Stimulated activated CD4-positive, alpha-beta T cell treated with anti-CD3 and anti-CD28 coated beads, Interleukin-15, amount 100 ng/mL, for 24 hours (primary cell): ENCODE measurements at regions not wholly inside any gene's neighbourhood (a gene's known extent, or its start where the extent isn't known, plus 50 kb on each side); places are given as distances from the start of the nearest gene placed in this dataset.

ENCODE experiments used
- DNase-seq: peaks from one replicate; pipeline ENCODE4 v3.0.0-alpha.2; 2020

DNA sequence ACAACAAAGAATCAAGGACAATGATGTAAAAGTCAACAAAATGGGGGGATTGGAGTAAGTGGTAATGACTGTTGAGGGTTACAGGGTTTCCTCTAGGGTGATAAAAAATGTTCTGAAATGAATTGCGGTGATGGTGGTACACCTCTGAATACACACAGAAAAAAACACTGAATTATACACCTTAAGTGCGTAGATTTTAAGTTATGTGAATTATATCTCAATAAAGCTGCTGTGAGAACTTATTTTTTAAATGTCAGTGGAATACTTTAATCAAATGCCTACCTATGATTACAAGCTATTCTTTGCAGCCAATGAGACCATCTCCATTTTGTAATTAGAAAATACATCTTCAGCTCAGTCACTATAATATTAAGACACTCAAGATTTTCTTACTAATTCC, 53.5 kb downstream of the ZNF608 start:
- no peak for DNase-seq

DNA sequence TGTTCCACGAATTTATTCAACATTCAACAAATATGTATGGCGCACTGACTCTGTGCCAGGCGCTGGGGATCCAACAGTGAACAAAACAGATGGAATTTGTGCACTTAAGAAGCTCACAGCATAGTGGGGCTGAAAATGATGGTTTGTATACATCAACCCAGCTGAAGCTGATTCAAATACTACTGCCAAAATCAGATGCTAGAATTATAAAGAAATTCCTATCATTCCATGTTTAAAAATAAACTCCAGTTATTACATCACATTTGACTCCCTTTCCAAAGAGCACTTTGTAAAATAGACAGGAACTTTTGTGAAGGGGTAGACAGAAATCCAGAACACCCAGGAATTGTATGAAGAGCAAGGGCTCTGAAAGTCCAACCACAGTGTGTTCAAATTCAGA, 54.1 kb downstream of the ZNF608 start:
- DNase-seq = no peak

DNA sequence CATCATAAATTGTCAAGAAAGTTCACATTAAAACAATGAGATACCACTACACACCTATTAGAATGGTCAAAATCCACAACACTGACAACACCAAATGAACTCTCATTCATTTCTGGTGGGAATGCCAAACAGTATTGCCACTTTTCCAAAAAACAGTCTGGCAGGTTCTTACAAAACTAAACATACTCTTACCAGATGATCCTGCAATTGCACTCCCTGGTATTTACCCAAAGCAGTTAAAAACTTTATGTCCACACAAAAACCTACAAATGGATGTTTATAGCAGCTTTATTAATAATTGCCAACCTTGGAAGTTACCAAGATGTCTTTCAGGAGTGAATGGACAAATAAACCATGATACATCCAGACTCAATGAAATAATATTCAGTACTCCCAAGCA, 56.8 kb downstream of the ZNF608 start:
- DNase-seq = no peak

DNA sequence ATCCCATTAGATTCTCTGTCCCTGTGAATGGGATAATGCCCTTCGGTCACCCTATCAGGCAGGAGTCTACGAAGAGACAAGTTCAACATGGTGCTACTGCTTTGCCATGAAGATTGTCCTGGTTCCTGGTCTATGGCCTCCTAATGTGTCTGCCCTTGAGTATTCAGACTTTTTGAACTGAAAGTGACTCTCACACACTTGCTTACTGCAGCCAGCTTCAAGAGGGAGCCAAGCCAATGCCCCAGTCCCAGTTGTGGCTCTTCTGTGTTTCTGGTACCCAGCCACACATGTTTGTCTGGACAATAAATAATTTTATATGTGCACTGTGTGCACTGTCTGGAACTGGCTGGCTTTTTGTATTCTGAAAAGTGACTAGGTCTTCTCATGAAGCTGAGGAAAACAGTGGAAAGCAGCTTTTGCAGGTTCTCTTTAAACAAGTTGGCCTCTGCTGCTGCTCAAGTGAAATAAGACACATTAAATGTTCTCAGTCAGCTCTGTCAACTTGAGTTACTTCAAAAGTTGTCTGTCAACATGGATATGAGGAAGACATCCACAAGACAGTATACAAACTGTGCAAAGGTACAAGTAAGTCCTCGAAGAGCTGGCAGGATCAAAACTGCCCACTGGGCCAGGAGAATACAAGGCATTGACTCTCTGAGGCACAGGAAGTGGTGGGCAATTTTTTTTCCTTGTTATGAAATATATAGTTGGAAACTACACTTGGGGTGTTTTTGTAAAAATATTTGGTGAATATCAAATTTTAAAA, 60.0 kb downstream of the ZNF608 start:
- no peak for DNase-seq

DNA sequence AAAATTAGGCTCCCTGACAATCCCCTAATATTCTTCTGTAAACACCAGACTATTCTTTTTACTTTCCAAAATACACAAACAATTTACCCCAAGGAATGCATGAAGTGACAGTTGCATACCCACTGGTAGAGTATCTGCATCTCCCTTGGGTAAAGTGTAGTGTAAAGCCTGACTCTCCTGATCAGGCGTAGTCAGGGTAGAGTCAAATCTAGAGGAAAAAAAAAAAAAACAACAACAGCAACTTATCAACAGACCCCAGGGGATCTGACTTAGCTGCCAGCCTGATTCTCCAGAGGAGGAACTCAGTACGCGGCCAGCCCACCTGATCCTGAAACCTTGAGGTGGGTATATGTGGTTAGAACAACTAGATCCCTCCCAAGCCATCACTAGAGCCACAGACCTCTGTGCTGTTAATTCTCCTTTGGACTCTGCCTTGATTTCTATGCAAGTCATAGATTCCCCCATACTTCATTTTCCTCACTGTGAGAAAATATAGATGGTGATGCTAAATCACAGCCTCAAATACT, 61.0 kb downstream of the ZNF608 start:
- DNase-seq = no peak

DNA sequence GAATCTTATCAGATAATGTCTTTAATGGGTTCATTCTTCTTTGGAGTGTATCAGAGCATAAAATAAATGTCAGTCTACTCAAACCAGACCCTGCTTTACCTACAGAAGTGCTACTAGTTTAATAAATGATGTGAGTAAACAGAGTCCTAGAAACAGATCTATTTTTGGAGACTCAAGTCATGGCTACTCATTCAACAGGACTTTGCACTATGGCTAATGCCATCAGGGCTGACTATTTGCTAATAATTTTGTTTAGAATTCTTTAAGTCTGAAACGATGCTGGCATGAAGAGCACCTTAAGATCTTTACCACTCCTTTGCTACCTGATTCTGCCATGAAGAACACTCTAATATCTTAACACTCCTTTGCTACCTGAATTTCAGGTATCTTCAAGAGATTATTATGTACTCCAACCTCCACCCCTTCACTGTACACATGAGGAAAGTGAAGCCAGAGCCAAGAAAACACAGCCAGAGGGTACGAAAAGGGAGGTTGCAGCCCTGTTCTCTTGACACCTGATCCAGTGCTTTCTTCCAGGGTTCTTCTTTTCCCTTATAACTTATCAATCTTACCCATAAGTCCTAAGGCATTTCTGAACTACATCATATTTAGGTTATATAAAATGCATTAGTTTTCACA, 62.4 kb downstream of the ZNF608 start:
- DNase-seq = no peak

DNA sequence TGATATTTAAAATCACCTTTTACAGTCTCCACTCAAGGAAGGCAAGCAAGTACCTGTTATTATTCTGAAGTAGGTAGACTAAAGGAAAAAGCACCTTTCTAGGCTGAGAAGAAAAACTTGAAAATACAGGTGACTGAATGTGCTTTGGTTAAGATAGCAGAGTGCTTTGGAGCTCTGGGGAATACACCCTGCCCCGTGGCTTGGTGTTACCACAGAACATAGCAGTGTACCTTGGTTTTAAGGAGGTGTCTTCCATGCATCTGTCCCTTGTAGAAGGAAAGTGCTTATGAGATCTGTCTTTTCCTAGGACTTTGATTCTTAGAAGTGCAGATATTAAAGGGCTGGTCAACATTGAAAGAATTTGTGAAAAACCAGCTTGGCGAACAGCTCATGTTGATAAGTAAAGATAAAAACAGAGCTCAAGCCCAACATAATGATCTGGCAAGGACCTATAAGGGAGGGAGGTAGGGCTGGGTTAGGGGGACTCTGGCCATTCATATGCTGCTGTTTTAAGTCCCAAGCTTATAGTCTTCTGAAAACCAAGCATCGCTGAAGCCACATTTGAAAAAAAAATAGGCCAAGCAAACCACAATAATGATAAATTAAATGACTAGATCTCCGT, 66.8 kb downstream of the ZNF608 start:
- no peak for DNase-seq

DNA sequence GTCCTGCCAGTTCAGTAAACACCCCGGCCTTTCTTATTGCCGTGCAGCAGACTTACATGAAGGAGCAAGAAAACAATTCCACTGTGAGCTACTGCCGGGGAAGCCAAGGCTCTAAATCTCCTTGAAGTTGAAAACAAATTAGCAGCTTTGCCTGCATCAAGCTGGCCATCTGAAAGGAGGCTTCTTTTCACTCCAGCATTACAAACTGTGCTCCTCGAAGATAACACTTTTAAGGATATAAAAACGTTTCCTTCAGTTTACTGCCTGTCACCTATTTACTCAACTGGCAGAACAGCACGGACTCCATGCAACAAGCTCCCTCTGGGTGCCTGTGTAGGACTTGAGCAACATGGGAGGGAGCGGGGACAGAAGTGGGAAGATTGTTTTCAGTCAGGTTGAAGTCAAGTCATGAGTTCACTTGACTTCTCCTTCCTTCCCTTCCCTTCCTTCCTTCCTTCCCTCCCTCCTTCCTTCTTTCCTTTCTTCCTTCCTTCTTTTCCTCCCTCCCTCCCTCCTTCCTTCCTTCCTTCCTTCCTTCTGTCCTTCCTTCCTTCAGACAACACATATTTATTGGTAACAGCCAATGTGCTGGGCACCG, 67.4 kb downstream of the ZNF608 start:
- no peak for DNase-seq

DNA sequence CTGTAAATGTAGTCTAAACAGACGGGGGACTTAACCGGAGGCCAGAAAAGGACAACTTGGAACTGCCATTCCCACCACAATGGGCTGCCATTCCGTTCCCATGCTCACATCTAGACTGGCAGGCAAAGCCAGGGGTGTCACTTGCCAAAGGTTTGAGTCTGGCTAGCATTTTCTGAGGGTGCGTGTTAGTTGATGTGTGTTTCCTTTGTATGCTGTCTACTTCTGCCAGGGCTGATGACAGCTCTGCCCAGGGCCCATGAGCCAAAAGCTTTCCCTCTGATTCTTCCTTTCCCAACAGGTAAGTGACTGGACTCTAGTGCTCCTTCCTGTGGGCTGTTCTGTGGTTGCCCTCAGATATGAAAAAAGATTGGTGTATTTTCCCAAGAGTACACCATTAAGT, 68.0 kb downstream of the ZNF608 start:
- no peak for DNase-seq

DNA sequence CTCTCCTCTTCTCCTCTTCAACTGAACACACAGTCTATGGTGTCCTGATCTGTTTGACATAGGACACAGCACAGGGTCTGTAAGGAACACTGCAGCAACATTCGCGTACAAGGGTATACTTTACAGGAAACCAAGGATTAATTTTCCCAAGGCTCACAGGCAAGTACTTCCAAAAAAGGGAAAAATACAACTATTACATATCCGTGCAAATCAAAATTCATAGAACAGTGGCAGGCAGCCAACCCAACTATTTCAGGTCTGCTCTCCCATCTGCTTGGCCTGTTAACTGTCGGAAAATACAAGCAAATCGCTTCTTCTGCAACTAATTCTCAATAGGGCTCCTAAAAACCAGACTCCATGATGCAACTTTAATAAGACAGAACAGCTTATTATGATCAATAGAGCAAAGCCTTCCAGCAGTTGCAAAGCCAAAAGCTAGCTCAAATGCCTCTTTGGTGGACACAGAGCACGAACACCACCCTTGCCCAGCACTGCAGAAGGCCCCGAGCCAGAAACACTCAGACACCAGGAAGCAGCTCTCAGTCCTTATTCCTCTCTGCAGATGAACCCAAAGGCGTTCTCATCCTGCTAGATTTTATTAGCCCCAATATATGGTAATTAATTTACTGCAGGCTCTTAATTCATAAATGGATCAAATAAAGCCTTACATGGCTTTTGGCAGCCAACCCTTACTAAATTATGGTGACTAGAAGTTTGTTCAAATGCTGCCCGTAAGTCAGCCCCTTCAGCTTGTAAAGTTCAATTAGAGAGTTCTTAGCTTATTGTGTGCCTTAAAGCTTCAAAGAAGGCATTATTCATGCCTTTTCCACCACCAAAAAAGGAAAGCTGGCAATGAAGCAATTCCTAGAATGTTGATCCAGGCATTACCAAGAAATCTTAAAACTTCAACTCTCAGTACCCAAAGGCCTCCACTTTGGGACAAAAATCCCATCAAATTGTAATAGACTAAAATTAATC, 68.8 kb downstream of the ZNF608 start:
- DNase-seq = no peak

DNA sequence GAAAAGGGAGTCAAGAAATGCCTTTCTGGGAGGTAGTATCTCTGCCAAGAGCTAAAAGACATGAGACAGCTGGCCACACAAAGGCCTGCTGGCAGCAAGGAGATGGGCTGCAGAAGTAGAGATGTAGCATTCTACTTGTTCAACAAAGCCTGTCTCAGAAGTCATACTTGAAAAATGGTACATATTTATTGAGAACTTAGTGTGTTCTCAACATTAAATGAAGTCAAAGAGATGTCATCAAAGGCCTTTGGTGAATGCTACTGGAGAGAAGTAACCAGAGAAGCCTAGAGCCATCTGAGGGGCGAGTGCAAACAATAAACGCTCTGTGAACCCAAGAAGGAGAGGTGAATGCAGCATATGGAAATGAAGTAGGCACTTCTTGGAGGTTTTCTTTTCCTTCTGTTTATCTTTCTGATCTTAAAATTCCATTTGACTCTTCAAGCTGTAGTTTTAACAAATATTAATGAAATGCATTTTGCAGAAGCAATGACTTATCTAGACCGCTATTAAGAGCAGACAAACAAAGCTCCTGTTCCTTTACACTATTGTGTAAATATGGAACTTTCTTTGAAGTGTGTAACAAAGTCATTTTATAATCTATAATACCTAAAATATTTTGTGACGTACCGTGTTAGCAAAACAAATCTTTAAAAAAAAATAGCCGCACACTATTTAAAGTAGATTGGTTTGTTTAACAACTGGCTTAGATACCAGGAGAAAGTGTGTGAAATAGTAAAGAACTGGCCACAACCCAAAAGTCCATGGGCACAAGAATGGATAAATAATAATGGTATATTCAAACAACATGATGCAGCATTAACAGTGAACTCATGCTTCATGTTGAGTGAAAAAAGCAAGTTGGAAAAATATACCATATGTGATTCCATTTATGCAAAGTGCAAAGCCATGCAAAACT, 70.2 kb downstream of the ZNF608 start:
- DNase-seq = no peak

DNA sequence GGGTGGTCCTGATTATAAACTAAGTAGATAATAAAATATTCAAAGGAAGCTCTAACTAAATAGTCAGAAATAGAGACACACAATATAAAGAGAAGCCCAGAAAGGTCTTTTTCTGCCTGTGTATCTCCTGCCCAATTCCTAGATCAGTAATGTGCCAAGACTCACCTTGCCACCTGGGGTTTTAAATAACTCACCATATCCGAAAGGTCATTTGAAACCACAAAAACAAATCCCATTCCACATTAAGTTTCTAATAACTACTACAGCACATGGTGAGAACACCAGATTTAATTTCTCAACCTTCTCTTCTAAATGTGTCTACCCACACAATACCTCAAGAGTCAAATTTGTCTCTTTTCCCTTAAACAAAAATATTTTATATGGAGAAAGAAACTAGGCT, 75.2 kb downstream of the ZNF608 start:
- DNase-seq = no peak

DNA sequence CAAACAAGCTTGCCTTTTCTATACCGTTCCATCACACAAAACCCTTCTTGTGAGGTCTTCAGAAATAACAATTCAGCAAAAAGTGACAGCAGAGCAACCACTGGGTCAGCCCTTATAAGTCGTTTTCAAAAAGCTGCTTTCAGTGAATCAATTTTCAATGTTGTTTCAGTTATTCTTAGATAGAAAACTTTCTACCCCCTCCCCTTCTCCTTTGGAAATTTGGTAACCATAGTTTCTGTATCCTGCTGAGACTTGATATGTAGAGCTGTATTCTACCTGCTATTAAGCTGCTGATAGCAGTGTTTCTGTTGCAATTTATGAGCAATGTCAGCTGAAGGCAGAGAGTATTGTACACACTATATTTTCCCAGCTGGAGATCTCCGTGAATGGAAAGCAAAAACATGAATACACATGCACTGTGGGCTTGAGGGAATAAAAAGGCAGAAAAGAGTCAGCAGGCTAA, 75.7 kb downstream of the ZNF608 start:
- DNase-seq = no peak

DNA sequence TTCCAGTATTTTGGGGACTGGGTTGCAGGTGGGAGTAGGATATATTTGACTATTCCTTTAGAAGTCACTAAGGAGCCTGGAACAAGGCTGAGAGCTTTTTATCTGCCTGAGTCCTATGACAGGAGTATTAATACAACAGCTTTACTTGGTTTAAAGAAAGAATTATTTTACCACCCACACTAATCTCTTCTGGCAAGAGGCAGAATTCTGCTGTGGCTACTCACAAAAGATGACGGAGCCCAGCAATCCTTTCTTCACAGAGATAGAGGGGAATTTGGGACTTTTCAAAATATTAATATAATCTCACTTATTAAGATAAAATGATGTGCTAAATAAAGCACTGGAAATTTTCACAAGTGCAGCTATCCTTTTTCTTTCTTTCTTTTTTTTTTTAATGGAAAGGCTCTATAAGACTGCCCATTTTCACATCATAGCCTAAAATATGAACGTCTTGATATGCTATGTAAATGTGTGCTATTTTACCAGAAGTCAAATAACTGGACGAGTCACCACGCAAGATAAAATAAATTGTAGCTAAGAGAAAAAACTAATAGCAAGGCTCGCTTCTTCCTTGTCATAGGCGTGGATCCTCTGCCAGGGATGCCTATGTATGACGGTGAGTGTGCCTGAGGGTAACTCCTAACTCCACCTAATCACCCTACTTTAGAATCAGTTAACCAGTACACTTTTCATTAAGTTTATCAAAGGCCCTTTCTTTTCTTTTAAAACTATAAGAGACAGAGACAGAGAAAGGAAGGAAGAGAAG, 76.3 kb downstream of the ZNF608 start:
- DNase-seq = no peak

DNA sequence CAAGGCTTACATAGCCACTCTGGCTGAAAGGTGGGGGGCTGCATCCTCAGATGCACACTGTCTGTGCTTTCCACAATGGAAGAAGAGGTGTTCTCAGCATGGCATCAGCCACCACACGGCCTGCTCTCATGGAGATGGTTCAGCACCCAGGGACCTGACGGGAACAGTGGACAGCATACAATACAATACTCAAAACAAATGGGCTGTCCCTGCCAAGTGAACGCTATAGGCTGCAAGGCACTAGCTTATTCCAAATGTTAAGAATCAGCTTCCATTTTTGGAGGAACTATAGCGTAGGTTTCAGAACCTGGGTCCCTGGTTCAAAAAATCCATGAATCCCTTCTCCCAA, 77.2 kb downstream of the ZNF608 start:
- DNase-seq = no peak

DNA sequence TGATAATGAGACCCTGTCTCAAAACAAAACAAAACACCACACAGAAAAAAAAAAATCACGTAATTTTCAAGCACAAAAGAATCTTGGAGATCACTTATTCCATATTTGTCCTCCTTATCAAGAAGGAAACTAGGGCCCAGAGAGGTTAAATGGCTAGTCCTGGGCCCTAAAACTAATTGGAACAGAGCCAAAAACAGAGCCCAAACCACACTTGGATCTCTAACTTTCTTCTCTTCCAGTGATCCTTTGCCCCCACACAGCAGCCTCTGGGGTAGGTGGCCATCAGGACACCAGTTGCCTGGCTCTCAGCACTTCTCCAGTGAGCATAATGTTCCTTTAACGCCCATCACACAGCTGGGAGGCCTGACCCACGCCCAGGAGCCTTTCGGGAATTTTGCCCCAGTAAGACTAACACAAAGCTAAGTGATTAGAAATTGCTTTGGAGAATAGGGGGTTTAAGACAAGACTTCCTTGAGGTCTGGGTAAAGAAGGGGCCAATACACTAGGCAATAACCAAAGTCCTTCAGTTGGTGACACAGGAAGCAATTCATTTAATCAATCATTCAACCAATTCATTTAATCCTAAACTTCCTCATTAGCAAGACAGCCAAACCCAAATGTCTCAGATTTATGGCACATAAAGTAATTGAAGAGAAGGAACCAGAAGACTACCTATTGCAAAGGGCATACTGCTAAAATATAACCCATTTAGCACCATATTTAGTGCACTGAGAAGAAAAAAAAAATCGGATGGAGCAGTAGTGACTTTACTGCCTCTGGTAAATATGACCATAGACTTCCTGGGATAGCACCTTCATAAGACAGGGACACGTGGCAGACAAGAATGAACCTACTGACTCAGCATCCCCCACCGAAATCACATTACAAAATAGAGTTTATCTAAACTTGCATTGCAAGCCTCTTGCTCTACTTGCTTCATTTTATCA, 77.8 kb downstream of the ZNF608 start:
- DNase-seq = no peak

DNA sequence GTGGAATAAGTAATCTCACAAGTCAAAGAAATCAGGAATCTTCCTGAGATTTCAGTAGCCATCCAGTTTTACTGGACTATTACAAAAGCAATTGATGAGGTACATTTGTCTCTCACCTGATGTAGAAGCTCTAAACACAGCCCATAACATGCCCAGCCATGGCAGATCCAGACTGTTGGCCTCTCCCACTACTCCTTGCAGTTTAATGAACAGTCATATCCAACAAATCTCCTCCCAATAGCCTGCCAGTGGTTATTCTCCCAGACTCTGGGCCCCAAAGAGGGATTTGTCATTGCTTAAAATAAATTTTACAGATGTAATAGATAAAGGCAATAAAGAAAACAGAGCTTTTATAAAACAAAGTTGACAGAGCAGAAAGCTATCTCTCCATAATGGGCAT, 80.8 kb downstream of the ZNF608 start:
- no peak for DNase-seq

DNA sequence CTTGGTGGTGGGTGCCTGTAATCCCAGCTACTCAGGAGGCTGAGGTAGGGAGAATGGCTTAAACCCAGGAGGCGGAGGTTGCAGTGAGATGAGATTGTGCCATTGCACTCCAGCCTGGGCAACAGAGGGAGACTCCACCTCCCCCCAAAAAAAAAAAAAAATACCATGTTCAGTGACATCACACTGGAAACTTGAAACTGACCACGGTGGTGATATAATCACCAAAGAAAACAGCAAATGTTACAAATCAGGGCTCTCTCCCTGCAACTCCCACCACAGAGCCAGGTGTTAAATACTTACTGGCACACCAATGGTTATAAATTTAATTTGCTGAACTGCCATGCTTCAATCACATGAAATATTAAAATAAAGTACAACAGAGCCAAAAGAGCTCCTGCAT, 81.4 kb downstream of the ZNF608 start:
- DNase-seq = no peak

DNA sequence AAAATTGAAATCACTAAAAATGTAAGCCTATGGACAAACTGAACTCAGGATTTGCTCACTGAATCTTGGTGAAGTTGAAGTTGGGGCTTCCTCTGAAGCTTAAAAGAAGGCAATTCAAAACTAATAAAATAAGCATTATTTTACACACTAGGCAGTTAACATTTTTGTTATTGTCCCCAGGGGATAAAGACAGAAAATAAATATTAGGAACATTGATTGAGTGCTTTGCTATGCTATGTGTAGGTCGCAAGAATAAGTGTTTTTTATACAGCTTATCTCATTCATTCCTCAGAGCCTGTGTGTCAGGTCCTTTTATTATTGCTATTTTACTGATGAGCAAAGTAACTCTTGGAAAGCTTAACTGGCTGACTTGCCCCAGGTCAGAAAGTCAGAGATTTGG, 82.2 kb downstream of the ZNF608 start:
- no peak for DNase-seq
